Activated CD4-positive, alpha-beta T cell treated with anti-CD3 and anti-CD28 coated beads, Interleukin-2, amount 10 ng/mL, durations not matched to agents 24 days and 14 days (primary cell): ENCODE measurements at regions not wholly inside any gene's neighbourhood (a gene's known extent, or its start where the extent isn't known, plus 50 kb on each side); places are given as distances from the start of the nearest gene placed in this dataset.
A peak's percentile ranks its signal among the peaks of the same experiment; 100 is the strongest.

ENCODE experiments used
- DNase-seq: peaks from one replicate; pipeline ENCODE4 v3.0.0; 2022
- H3K27ac Mint-ChIP-seq: one replicate; pipeline ENCODE4 v1.8.0; 2022; ENCODE audit warnings: mild to moderate bottlenecking, mixed read lengths
- H3K27me3 Mint-ChIP-seq: one replicate; pipeline ENCODE4 v1.8.0; 2022; ENCODE audit warnings: mixed read lengths
- H3K36me3 Mint-ChIP-seq: one replicate; pipeline ENCODE4 v1.8.0; 2022; ENCODE audit warnings: low read depth, mild to moderate bottlenecking, mixed read lengths
- H3K4me1 Mint-ChIP-seq: one replicate; pipeline ENCODE4 v1.8.0; 2021; ENCODE audit warnings: mixed read lengths
- H3K4me3 Mint-ChIP-seq: one replicate; pipeline ENCODE4 v1.8.0; 2022; ENCODE audit warnings: mild to moderate bottlenecking, moderate library complexity, mixed read lengths
- H3K9me3 Mint-ChIP-seq: one replicate; pipeline ENCODE4 v1.8.0; 2021; ENCODE audit warnings: mixed read lengths
- intact Hi-C: fragments of 100-400 bp; cut with micrococcal nuclease; formaldehyde crosslinking; loops from one replicate; pipeline ENCODE4 v1.15.1; 2023

DNA sequence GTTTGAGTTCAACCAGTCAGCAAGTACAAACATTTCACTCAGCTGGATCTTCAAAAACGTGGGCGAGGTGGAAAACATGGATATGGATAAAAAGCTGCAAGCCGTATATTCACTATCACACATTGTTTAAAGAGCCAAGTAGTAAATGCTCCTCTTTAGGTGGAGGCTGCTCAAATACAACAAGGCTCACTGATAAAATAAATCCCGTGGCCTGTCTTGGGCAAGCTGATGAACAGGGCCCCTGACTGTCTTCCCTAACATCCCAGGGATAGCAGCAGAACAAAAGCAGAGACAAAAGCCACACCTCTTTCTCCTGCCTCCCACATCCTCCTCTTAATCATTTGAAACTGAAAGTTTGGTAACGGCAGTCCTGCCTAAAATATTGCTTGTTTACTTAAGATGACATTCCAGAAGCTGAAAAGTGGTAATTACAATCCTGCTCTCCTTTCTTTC is 357.7 kb downstream of the TTLL7 start:
- intact Hi-C loops, result no loop called here
- Mint-ChIP-seq H3K36me3 (no peaks in the 10 kb centered on the region), H3K27ac (no peak overlapping the region), H3K9me3 (no peaks in the 10 kb centered on the region), H3K27me3 (no peaks in the 10 kb centered on the region), H3K4me3 (peak overlapping the region; percentile 33), H3K4me1 (peaks cover 11% of the 10 kb centered on the region)
- peak; percentile 56 for DNase-seq

DNA sequence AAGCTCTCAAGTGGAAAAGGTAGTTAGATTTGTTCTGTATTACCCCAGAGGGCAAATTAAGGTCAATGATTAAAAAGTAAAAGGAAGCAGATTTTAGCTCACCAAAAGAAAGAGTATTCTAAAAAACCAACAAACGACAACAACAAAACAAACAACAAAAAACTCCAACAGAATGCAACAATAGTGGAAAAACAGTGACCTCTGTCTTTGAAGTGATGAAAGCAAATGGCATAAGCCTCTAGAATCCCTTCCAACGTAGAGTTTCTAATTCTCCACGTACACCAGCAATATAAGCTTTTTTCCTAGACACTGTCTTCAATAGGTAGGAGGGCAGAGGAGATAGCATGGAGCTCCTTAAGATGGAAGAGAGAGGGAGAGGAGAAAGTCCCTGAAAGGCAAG is 359.1 kb downstream of the TTLL7 start:
- no peaks in the 10 kb centered on the region for H3K36me3 Mint-ChIP-seq
- no peak overlapping the region for H3K27ac Mint-ChIP-seq
- H3K4me1 Mint-ChIP-seq, result peaks cover 11% of the 10 kb centered on the region
- DNase-seq, result no peak
- intact Hi-C loops, result no loop called here
- no peaks in the 10 kb centered on the region for H3K27me3 Mint-ChIP-seq
- H3K4me3 Mint-ChIP-seq, result no peak overlapping the region
- H3K9me3 Mint-ChIP-seq, result no peaks in the 10 kb centered on the region

DNA sequence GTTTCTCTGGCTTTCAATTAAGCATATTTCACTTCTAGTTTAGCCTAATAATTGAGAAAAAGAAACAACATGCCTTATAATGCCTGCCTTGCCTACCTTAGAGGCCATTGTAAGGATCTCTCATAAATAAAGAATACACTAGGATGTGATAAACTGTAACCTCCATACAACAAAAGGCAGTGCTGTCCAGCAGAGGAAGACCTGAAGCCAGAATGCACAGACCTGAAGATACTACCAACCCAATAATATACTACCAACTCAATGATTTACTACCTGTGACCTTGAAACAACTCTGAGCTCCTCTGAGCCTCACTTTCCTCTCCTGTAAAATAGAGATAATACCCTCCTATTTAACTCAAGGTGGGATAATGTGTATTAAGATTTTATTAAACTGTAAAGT is 361.3 kb downstream of the TTLL7 start:
- H3K36me3 Mint-ChIP-seq, result no peaks in the 10 kb centered on the region
- H3K9me3 Mint-ChIP-seq, result no peaks in the 10 kb centered on the region
- H3K4me1 Mint-ChIP-seq, result peaks cover 15% of the 10 kb centered on the region
- no peak overlapping the region for H3K27ac Mint-ChIP-seq
- H3K4me3 Mint-ChIP-seq, result no peak overlapping the region
- no peak for DNase-seq
- no peaks in the 10 kb centered on the region for H3K27me3 Mint-ChIP-seq
- intact Hi-C loops, result no loop called here

DNA sequence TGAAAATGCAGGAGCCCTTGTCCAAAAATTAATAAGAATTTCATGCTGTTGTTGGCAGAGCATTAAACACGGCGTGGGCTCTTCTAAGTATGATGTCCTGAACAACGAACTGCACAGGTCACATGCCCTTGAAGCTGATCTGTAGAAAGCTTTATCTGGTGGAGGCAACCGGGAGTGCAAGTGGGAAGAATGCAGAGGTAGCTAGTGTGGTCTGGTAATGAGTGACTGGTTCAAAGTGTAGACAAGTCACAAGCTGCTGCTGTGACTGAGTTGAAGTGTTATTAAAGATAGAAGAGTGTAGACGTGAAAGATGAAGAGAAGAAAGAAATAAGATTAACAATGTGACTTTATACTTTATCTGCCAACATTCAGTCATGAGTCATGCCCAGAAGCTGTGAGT is 361.9 kb downstream of the TTLL7 start:
- peaks cover 12% of the 10 kb centered on the region for H3K4me1 Mint-ChIP-seq
- no peaks in the 10 kb centered on the region for H3K9me3 Mint-ChIP-seq
- DNase-seq, result no peak
- no peaks in the 10 kb centered on the region for H3K27me3 Mint-ChIP-seq
- intact Hi-C loops, result no loop called here
- H3K36me3 Mint-ChIP-seq, result no peaks in the 10 kb centered on the region
- H3K27ac Mint-ChIP-seq, result no peak overlapping the region
- H3K4me3 Mint-ChIP-seq, result no peak overlapping the region

DNA sequence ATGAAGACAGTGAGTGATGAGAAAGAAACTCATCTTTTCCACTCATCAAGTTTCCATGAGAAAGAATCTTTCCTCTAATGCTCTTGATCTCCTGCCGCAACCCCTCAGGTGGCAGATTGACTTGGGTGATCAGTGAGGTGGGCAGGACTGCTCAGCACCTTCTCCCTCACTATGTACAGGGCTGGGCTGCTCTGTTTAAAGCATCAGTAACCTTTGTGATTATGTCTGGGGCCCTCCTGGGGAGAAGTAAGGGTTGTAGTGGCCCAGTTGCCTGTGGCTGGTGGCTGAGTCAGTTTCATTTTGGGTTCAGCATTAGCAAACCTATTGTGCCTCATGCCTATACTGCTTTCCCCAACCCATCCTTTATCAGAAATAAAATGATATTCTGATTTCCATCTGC is 366.0 kb downstream of the TTLL7 start:
- intact Hi-C loops, result no loop called here
- DNase-seq, result no peak
- no peaks in the 10 kb centered on the region for H3K27me3 Mint-ChIP-seq
- peaks cover 4% of the 10 kb centered on the region for H3K4me1 Mint-ChIP-seq
- H3K9me3 Mint-ChIP-seq, result peaks cover 5% of the 10 kb centered on the region
- peak overlapping the region; percentile 78 for H3K27ac Mint-ChIP-seq
- H3K4me3 Mint-ChIP-seq, result no peak overlapping the region
- H3K36me3 Mint-ChIP-seq, result no peaks in the 10 kb centered on the region

DNA sequence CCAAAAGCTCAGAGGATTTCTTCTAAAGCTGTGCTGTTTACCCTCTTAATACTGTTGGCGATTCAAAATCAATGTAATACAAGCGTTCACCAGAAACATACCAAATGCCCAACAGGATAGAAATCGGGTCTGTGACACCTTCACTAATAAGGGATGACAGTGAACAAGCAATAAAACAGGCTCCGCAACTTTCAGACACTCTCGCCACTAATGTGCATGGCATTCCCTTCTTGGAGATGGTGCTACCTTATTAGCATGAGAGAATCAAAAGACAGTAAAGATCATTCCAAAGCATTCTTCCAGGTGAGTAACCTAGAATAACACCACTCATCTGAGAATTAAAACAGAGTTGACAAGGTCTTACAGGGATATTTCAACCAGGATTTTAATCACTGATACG is 367.1 kb downstream of the TTLL7 start:
- Mint-ChIP-seq H3K4me1 (peaks cover 4% of the 10 kb centered on the region), H3K27me3 (no peaks in the 10 kb centered on the region), H3K36me3 (no peaks in the 10 kb centered on the region), H3K9me3 (peaks cover 5% of the 10 kb centered on the region), H3K27ac (no peak overlapping the region), H3K4me3 (no peak overlapping the region)
- no peak for DNase-seq
- intact Hi-C loops, result no loop called here

DNA sequence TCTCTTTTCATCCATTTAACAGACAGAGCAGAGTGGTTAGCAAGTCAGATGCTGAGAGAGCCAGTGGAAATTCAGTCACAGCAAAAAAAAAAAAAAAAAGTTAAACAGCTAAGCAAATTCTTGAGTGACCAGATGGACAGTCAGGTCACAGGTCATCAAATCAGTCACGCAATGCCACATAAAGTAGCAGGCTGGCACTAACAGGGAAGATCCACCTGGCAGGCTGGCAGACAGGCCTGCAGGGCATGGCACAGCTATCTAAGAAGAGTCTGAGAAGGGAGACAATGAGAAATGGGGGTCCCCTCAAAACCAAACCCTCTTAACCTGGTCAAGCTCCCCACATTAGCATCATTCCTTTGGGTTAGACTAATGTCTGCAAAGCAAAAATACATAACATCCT is 371.9 kb downstream of the TTLL7 start:
- Mint-ChIP-seq H3K36me3 (no peaks in the 10 kb centered on the region), H3K27ac (no peak overlapping the region), H3K27me3 (no peaks in the 10 kb centered on the region), H3K4me1 (no peaks in the 10 kb centered on the region), H3K4me3 (no peak overlapping the region), H3K9me3 (peaks cover 5% of the 10 kb centered on the region)
- no peak for DNase-seq
- intact Hi-C loops, result no loop called here

- H3K27ac Mint-ChIP-seq, result no peak overlapping the region
- no peaks in the 10 kb centered on the region for H3K4me1 Mint-ChIP-seq
- intact Hi-C loops, result no loop called here
- no peak for DNase-seq
- H3K36me3 Mint-ChIP-seq, result no peaks in the 10 kb centered on the region
- no peak overlapping the region for H3K4me3 Mint-ChIP-seq
- peaks cover 5% of the 10 kb centered on the region for H3K9me3 Mint-ChIP-seq
- no peaks in the 10 kb centered on the region for H3K27me3 Mint-ChIP-seq
These were observed 372.3 kb downstream of the TTLL7 start for GRCh38 chr1:83626603-83627002.

DNA sequence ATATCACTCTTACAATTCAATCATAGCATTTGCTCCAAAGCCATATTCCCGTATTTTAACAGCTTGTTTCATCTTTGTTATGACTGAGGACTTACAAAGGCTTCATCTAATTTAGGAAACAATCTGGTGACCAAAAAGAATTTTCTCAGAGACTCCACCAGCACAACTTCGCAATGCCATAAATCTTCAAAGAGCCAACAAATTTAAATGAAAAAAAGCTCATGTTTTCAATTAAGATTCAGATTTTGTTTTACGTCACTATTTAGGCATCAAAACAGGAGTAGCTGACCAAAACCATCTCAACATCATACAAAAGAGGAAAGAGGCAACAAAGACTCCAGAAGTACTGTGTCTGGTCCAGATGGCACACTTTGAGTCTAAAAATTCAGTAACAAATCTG is 373.3 kb downstream of the TTLL7 start:
- Mint-ChIP-seq H3K9me3 (peaks cover 6% of the 10 kb centered on the region), H3K4me1 (no peaks in the 10 kb centered on the region), H3K4me3 (no peak overlapping the region), H3K27me3 (no peaks in the 10 kb centered on the region), H3K36me3 (no peaks in the 10 kb centered on the region), H3K27ac (no peak overlapping the region)
- DNase-seq, result no peak
- intact Hi-C loops, result no loop called here

- no peaks in the 10 kb centered on the region for H3K4me1 Mint-ChIP-seq
- H3K27ac Mint-ChIP-seq, result no peak overlapping the region
- H3K27me3 Mint-ChIP-seq, result no peaks in the 10 kb centered on the region
- H3K9me3 Mint-ChIP-seq, result peaks cover 5% of the 10 kb centered on the region
- no peak overlapping the region for H3K4me3 Mint-ChIP-seq
- no peaks in the 10 kb centered on the region for H3K36me3 Mint-ChIP-seq
- intact Hi-C loops, result no loop called here
- DNase-seq, result no peak
These were observed 378.9 kb downstream of the TTLL7 start for GRCh38 chr1:83620016-83620415.

- H3K9me3 Mint-ChIP-seq, result peaks cover 5% of the 10 kb centered on the region
- no peak overlapping the region for H3K27ac Mint-ChIP-seq
- H3K4me3 Mint-ChIP-seq, result no peak overlapping the region
- no peaks in the 10 kb centered on the region for H3K27me3 Mint-ChIP-seq
- no peaks in the 10 kb centered on the region for H3K4me1 Mint-ChIP-seq
- intact Hi-C loops, result no loop called here
- no peaks in the 10 kb centered on the region for H3K36me3 Mint-ChIP-seq
- DNase-seq, result no peak
These were observed 379.6 kb downstream of the TTLL7 start for GRCh38 chr1:83619170-83619896.

- Mint-ChIP-seq H3K36me3 (no peaks in the 10 kb centered on the region), H3K9me3 (peaks cover 5% of the 10 kb centered on the region), H3K27me3 (no peaks in the 10 kb centered on the region), H3K4me3 (no peak overlapping the region), H3K27ac (no peak overlapping the region), H3K4me1 (no peaks in the 10 kb centered on the region)
- no peak for DNase-seq
- intact Hi-C loops, result no loop called here
These were observed 381.0 kb downstream of the TTLL7 start for GRCh38 chr1:83617883-83618282.

DNA sequence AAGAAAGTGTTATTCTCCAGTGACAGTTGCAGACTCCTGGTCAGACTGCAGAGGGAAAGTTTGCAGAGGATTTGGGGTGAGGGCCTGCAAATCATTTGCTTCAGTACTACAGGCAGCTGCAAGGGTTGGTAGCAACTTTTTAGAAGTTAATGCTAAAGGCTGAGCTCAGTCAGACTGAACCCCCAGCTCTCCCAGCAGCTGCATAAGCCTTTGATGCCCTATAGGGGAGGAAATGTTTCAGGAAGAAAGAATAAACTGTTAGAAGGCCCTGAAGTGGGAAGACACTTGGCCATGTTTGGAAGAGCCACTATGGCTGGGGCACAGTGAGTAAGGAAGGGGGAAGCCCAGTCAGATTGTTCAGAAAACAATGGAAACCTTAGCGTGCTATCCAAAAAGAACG is 383.6 kb downstream of the TTLL7 start:
- H3K27ac Mint-ChIP-seq, result no peak overlapping the region
- H3K4me1 Mint-ChIP-seq, result no peaks in the 10 kb centered on the region
- no peaks in the 10 kb centered on the region for H3K36me3 Mint-ChIP-seq
- H3K27me3 Mint-ChIP-seq, result no peaks in the 10 kb centered on the region
- no peak overlapping the region for H3K4me3 Mint-ChIP-seq
- intact Hi-C loops, result no loop called here
- no peak for DNase-seq
- peaks cover 1% of the 10 kb centered on the region for H3K9me3 Mint-ChIP-seq

DNA sequence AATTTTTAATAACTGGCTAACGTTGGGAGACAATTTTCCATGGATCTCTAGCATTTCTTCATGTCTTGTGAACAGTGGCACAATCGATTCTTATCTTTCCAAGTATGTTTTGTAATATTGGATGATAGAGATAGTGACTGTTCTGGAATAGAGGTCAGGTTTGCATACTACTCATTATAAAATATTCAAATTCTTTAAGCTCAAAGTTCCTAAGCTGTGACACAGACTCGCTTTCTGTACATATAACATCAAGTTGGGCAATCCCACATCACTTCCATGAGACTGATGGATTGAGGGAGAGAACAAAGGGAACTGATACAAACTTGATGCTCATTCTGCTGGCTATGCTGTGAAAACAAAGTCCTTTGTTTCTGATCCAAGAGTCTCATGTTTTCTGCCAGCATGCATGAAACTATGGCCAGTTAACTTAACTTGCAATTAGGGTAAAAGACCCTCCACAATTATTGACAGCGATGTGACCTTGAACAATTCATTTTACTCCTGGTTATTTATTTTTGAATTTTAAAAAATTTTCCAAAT is 392.4 kb downstream of the TTLL7 start:
- peaks cover 6% of the 10 kb centered on the region for H3K9me3 Mint-ChIP-seq
- no peak for DNase-seq
- no peaks in the 10 kb centered on the region for H3K27me3 Mint-ChIP-seq
- no peak overlapping the region for H3K4me3 Mint-ChIP-seq
- H3K27ac Mint-ChIP-seq, result no peak overlapping the region
- H3K4me1 Mint-ChIP-seq, result no peaks in the 10 kb centered on the region
- no peaks in the 10 kb centered on the region for H3K36me3 Mint-ChIP-seq
- intact Hi-C loops, result no loop called here

DNA sequence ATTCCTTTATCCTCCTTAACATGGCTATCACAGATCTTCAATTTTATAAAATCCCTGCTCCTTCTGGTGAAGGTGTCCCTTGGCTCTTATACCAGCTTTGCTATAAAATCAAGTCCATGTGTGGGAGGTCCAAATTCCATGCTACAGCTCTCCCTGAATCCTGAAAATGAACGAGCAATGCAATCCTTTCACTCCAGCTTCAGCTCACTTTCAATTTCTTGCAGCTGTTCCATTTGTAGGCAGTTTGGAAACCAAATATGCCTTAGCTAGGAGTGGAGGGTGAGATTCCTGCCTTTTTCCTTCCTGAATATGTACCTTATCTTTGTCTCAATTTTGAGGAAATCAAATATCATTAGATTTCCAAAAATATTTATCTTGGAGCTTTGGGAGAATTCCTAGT is 402.6 kb downstream of the TTLL7 start:
- DNase-seq, result no peak
- no peaks in the 10 kb centered on the region for H3K36me3 Mint-ChIP-seq
- H3K4me3 Mint-ChIP-seq, result no peak overlapping the region
- H3K9me3 Mint-ChIP-seq, result peaks cover 28% of the 10 kb centered on the region
- H3K27ac Mint-ChIP-seq, result no peak overlapping the region
- H3K4me1 Mint-ChIP-seq, result peaks cover 2% of the 10 kb centered on the region
- no peaks in the 10 kb centered on the region for H3K27me3 Mint-ChIP-seq
- intact Hi-C loops, result no loop called here
